ENCODE measurements at regions not wholly inside any gene's neighbourhood (a gene's known extent, or its start where the extent isn't known, plus 50 kb on each side); places are given as distances from the start of the nearest gene placed in this dataset.
"Not testable (repeated sequence)": the region's sequence is repeated elsewhere in the genome, so short reads cannot be mapped to it uniquely, and the experiment has no call there.

DNA sequence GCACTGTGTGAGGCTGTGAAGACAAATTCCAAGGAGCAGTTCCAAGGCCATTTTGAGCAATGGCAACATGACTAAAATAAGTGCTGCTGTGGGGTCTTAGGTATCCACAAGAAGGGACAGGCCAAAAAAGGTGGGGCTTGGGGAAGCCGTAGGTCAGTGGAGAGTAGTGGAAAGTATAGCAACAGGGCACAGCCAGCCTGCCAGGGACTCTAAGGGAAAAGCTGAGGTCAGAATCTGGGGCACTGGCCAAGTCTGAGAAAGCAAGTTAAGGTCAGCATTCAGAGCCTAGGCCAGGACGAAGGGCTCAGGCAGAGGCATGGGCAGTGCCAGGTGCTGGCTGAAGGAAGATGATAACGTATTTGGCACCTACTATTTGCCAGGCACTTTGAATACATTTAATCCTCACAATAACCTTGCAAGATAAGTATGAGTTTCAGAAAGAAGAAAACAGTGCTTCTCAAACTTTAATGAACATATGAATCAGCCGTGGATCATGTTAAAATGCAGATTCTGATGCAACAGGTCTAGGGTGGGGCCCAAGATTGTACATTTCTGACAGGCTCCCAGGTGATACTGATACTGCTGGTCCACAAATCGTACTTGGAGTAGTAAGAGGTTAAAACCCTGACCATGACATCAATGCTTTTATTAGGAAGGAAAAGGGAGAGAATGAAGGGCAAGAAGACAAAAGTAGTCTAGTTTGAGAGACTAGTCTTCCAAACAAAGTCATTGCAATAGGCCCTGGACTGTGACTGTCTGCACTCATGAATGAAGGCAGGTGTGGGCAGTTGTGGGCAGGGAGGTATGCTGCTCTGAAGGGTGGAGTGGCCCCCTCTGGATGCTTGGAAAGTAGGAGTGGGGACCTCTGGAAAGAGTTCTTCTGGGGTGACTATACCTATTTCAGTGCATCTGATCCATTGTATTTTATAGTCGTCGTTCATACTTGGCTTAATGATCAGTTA is 106.3 kb upstream of the ANKRD28 start:
- DNase-seq, result no peak

DNA sequence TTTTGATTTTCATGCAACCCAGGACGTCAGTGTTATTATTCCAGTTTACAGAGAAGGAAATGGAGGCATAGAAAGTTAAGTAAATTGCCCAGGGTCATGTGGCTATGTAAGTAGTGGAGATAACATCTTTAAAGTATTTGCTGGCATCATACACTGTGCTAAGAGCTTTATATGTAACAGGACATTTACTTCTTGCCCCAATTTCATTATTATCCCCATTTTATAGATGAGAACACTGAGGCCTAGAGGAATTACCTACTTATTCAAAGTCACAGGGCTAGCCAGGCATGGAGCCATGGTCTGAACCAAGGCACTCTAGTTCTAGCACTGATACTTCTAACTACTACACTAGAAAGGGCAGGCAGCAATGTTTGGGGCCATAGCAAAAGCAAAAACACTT is 107.3 kb upstream of the ANKRD28 start:
- no peak for DNase-seq

GRCh38 chr3:15907403-15907802 is 109.6 kb upstream of the ANKRD28 start:
- DNase-seq, result not testable (repeated sequence)

DNA sequence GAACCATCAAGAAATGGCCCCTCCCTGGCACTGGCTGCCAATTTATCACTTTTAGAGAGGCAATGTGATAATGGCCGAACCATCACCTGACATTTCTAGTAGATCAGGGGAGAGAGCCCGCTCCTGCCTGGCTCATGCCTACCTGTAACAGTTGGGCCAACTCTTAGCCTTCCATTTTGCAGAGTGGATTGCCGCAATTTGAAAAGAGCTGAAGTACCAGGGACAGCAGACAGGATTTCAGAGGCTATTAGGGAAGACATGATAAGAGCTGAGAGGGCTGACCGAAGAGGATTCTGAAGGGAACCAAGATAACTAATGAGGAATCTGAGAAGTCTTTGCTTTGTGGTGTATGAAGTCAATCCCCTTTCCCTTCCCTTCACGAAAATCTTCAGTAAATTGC is 121.2 kb upstream of the ANKRD28 start:
- no peak for DNase-seq

GRCh38 chr3:15919971-15920370 is 122.2 kb upstream of the ANKRD28 start:
- DNase-seq, result no peak

DNA sequence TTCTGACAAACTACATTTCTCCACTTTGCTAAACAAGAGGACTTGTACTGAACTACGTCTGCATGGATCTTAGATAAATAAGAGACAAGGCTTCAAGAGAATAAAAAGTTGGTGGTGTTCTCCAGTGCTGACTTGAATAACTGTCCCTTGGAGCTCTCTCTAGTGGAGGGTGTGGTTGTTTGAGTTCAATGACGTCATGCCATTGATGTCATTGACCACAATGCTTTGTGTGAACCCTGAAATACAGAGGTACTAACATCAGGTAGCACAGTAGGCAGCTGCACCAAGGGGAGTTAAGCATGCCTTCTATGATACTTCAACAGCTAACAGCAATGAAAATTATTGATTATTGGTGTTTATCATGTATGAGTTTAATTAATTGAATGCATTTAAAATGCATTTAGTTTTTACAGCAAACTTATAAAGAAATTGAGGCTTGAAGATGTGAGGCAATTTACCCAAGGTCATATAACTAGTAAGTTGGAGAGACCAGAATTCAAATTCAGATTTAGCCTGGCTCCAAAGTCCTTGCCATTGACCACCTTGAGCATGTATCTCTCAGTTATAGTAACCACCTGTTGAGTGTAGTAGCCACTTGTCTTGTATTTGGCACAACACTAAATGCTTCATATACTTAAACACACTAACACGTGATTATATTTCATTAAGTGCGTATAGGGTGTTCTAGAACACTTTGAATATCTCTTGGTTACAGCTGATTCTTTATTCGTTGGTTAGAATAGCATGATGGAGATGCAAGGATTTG is 126.0 kb upstream of the ANKRD28 start:
- DNase-seq, result no peak

GRCh38 chr3:15924914-15925313 is 127.1 kb upstream of the ANKRD28 start:
- no peak for DNase-seq

GRCh38 chr3:15926871-15927270 is 129.1 kb upstream of the ANKRD28 start:
- DNase-seq, result peak; percentile 48

GRCh38 chr3:15927969-15928368 is 130.2 kb upstream of the ANKRD28 start:
- no peak for DNase-seq

DNA sequence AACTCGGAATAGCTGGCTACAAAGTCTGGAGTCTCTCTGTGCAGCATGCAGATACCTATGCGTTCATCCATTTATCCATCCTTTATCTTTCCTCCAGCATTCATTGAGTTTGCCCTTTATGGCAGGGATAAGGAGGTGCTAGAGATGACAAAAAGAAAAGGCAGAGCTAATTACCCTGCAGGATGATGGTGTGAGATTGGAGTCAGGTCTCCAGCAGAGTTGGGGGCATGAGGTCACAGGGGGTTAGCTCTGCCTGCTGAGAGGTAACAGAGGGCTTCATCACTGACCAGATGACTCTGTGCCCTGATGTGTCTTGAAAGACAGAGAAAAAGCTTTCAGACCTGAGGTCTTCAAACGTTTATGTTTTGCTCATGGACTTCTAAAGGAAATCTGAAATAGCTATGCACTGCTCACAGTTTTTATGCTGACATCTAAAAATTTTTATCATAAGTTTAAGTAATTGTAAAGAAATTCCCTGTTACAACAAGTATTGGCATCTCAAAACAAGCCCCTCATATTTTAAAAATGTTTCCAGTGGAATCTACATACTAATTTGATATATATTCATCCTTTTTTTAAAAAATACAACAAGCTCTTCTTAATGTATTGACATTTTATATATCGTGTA is 132.3 kb upstream of the ANKRD28 start:
- DNase-seq, result no peak

- no peak for DNase-seq
Measured at GRCh38 chr3:15932348-15933300, 134.8 kb upstream of the ANKRD28 start.

- DNase-seq, result peak; percentile 8
Measured at GRCh38 chr3:15933439-15934139, 135.8 kb upstream of the ANKRD28 start.

GRCh38 chr3:15934389-15935195 is 136.8 kb upstream of the ANKRD28 start:
- no peak for DNase-seq

DNA sequence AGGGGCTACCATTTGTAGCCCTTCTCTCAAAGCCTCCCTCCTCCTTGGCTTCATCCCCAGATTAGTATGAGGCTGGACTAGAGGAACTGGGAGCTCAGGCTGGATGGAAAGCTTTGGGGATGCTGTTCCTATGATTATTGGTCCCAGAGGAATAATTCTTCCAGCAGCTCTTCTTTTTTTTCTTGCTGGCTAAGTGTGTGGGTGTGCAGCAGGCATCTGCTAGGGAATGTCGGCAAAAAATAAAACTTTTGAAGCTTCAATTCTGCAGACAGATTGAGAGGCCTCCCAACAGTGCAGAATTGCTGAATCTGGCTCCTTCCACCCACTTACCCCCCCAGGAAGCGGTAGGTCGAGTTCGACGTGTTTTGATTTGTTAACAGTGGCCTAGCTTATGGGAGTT is 138.5 kb upstream of the ANKRD28 start:
- peak; percentile 63 for DNase-seq

GRCh38 chr3:15940641-15941040 is 142.9 kb upstream of the ANKRD28 start:
- DNase-seq, result no peak

DNA sequence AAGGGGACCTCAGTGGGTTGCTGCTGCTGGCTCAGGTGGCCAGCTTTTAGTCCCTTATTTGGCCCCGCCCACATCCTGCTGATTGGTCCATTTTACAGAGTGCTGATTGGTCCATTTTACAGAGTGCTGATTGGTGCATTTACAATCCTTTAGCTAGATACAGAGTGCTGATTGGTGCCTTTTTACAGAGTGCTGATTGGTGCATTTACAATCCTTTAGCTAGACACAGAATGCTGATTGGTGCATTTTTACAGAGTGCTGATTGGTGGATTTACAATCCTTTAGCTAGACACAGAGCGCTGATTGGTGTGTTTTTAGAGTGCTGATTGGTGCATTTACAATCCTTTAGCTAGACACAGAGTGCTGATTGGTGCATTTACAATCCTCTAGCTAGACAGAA is 143.7 kb upstream of the ANKRD28 start:
- not testable (repeated sequence) for DNase-seq

DNA sequence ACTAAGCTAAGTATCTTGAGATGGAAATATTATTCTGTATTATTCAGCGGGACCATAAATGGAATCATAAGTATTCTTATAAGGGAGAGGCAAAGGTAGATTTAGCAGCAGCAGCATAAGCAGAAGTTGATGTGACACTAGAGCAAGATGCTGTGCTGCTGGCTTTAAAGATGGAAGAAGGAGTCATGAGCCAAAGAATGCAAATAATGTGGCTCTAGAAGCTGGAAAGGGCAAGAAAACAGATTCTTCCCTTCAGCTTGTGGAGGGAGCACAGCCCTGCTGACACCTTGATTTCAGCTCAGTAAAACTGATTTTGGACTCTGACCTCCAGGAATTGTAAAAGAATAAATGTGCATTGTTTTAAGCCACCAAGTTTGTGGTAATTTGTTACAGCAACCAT is 144.2 kb upstream of the ANKRD28 start:
- DNase-seq, result no peak

- DNase-seq, result no peak
Measured at GRCh38 chr3:15942462-15942861, 144.7 kb upstream of the ANKRD28 start.

DNA sequence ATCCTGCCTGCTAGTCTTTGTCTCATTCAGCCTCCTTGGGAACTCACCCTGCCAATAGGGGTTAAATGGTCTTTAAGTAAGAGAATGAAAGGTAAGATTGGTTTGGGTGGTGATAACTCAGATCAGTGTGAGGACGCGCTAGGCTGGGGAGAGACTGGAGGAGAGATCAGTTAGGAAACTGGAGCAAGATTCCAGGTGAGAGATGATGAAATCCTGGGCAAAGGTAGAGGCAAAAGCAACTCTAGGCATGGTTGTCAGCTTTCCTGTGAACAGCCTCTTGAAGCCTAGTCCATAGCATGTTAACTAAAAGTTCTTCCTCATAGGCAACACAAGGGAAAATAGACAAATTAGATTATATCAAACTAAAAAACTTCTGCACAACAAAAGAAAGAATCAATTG is 145.2 kb upstream of the ANKRD28 start:
- no peak for DNase-seq

DNA sequence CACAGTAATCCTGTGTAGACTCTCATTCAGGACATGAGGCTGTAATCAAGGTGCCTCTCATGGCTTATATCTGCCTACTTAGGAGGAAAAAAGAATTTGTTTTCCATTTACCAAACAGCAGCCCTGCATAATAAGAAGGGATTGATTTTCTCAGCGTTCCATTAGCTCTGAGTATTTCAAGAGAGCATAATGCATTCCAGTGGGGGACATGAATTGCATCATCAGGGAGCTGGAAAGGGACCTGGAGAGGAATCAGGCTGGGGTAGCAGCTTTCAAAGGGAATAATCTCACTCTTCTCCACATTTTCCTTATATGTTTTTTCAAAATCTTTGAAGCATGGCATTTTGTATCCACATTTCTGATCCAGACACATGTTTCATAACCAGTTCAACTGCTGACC is 150.6 kb upstream of the ANKRD28 start:
- DNase-seq, result peak; percentile 52
